HG03469 (cell line): ENCODE measurements at regions not wholly inside any gene's neighbourhood (a gene's known extent, or its start where the extent isn't known, plus 50 kb on each side); places are given as distances from the start of the nearest gene placed in this dataset.
A peak's percentile ranks its signal among the peaks of the same experiment; 100 is the strongest.
"Not testable (repeated sequence)": the region's sequence is repeated elsewhere in the genome, so short reads cannot be mapped to it uniquely, and the experiment has no call there.

ENCODE experiments used
- ATAC-seq: cut with Tn5 transposase; IDR thresholded peaks from one replicate; pipeline ENCODE4 v1.9.1; 2021; ENCODE audit warnings: mild to moderate bottlenecking, moderate library complexity, moderate number of reproducible peaks; ENCODE audit not compliant: unreplicated experiment

GRCh38 chr15:69704229-69704628 is 251.6 kb downstream of the RPLP1 start:
- ATAC-seq = no peak

DNA sequence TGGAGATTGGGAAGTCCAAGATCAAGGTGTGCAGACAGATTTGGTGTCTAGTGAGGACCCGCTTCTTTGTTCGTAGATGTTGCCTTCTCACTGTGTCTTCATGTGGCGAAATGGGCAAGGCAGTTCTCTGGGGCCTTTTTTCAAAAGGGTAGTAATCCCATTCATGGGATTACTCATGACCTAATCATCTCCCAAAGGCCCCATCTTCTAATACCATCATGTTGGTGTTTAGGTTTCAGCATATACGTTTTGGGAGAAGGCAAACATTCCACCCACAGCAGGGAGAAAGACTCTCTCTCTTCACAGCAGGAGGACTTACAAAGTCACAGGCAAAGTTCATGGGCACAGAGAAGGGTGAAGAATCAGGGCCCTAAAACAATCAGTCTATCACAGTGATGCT is 252.1 kb downstream of the RPLP1 start:
- ATAC-seq = no peak

- no peak for ATAC-seq
Observed at GRCh38 chr15:69706353-69707097, 253.9 kb downstream of the RPLP1 start.

DNA sequence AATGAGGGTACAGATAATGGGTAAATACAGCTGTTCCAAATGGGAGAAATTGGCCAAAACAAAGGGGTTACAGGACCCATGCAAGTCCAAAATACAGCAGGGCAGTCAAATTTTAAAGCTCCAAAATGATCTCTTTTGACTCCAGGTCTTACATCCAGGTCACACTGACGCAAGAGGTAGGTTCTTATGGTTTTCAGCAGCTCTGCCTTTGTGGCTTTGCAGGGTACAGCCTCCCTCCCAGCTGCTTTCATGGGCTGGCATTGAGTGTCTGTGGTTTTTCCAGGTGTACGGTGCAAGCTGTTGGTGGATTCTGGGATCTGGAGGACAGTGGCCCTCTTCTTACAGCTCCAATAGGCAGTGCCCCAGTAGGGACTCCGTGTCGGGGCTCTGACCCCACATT is 254.6 kb downstream of the RPLP1 start:
- not testable (repeated sequence) for ATAC-seq

DNA sequence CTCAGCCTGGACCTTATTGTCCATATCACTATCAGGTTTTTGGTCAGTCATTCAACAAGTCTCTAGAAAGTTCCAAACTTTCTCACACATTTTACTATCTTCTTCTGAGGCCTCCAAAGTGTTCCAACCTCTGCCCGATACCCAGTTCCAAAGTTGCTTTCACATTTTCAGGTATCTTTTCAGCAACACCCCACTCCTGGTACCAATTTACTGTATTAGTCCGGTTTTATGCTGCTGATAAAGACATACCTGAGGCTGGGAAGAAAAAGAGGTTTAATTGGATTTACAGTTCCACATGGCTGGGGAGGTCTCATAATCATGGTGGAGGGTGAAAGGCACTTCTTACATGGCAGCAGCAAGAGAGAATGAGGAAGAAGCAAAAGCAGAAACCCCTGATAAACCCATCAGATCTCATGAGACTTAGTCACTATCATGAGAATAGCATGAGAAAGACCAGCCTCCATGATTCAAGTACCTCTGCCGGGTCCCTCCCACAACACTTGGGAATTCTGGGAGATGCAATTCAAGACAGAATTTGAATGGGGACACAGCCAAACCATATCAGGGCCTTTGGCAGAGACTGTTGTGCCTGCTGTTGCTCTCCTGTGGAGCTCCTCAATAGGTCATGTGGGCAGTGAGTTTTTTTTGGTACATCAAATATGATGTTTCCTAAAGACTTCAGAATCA is 256.0 kb downstream of the RPLP1 start:
- ATAC-seq = not testable (repeated sequence)

DNA sequence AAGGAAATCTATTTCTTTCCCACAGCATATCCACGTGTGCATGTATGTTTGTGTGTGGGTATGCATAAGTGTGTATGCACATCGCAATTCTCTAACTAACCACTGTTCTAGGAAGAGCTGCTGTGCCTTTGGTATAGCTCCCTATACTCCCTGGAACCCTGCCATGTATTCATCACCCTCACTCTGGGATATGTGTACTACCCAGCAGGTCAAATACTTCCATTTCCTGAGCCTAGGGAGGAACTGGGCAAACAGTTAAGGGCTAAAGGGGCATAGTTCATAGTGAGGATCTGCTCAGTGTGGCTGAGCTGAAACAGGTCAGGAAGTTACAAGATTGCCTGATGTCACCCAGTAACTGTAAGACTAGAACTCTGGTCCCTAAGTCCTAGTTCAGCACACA is 260.4 kb downstream of the RPLP1 start:
- ATAC-seq = no peak

DNA sequence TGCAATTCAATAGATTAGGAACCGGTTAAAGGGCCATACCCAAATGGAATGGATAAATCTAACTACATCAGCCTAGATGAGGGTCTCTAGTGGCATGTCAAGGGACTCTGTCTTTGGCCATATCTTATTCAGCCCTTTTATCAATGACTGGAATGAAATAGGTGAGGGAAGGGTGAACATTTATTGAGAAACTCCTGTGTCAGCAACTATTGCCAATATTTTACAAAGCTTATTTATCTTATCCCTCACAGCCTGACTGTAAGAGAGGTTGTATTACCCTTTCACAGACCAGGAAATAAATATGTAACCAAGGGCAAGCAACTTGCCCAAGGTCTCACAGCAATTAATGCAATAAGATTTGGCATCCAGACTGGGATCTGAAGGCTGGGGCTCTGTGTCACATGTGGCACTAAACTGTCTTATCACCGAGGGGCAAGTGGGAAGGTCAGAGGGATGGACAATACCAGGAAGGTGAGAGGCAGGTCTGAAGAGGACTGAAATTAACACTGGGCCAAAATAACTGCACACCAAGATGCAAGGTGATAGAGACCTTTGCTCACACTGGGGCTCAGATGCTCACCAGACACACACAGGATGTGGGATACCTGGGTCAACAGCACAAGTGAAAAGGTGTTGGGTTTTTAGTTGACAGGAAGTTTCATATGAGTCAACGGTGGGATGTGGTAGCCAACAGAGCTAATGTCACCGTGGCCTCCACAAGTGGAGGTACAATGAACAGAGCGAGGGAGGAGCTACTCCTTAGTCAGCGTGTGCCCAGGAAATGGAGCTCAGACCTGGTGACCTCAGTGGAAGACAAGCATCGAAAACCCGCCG is 261.3 kb downstream of the RPLP1 start:
- ATAC-seq = peak; percentile 87

GRCh38 chr15:69715210-69715609 is 262.6 kb downstream of the RPLP1 start:
- ATAC-seq = no peak

- no peak for ATAC-seq
Observed at GRCh38 chr15:69718436-69718835, 265.8 kb downstream of the RPLP1 start.

DNA sequence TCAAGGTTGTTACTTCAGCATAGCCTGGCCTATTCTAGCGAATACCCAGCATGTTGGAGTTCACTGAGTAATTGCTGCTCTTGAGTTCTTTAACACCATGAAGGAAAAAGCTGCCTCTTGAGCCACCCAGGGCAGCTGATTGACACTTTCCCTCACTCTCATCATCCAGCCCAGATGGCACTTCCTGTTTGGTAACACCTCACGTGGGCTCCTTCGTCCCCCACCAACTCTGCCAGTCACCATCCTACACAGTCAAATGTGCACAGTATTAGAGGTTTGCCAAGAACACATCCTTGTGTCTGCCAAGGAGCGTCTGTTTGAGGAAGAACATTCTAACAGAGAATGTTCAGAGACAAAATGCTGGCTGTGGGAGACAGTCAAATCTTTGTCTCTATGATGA is 266.3 kb downstream of the RPLP1 start:
- no peak for ATAC-seq

GRCh38 chr15:69719527-69720240 is 267.1 kb downstream of the RPLP1 start:
- no peak for ATAC-seq

GRCh38 chr15:69720536-69720935 is 267.9 kb downstream of the RPLP1 start:
- no peak for ATAC-seq

- no peak for ATAC-seq
Observed at GRCh38 chr15:69722924-69723323, 270.3 kb downstream of the RPLP1 start.

DNA sequence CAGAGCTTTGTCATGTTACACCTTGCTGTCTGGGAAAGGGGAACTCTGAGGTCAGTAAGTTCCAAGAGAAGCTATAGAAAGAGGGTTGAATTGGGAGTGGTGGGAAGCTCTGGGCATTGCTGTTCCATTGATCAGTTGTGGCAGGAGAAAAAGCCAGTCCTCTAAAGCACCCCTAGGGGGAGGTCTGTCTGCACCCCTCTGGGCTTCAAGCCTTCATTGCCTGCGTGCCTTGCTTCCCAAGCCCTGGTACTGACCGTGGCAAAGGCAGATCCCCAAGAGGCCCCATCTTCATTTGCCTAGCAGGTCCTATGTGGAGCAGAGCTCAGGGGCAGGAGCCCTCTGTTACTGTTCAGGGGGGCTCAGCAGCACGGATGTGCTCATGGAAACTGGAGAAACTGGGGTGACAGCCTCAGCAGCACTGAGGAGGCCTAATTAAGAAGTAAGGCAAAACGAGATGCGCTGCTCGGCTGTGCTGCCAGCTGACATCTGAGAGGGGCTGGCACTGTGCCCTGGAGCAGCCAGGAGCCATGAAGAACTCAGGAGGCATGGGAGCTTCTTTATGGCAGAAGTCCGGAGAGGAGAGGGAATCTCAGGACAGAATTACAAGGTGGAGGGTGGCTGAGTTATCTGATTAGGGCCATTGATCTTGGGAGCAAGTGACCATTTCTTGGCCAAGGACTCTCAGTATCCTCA is 270.9 kb downstream of the RPLP1 start:
- no peak for ATAC-seq

GRCh38 chr15:69724333-69724732 is 271.7 kb downstream of the RPLP1 start:
- ATAC-seq = no peak

- ATAC-seq = no peak
Observed at GRCh38 chr15:69725275-69725674, 272.7 kb downstream of the RPLP1 start.

- no peak for ATAC-seq
Observed at GRCh38 chr15:69725957-69726356, 273.3 kb downstream of the RPLP1 start.

DNA sequence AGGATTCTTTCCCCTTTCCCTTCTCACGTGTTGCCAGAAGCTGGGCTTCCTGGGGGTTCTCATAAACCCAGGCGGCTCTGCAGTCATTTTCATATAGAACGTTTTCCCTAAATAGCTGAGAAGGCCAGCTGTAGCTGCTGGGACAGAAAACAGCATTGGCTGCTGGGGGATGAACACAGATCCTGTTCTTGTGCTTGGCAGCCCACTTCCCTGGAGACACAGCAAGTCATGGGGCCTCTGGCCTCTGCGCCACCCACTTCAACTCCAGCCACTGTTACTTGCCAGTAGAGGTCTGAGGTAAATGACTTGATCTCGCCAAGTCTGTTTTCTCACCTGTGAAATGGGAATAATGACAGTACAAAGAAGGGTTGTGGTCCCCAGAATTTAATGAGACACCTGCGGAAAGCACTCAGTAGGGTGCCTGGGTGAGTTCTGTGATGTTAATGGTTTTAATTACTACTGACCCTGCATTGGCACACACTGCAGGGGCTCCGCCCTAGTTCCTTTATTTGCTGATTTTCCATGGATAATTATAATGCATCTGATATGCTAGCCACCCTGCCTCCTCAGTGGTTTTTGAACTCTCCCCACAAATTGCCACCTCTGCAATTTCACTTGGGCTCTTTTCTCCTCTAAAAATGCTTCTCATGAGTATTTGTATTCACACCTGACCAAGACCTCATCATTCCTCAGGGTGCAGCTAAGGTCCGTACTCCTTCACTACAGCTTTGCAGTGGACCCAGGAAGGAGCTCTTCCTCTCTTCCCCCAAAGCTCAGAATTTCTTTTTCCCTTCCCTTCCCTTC is 274.7 kb downstream of the RPLP1 start:
- no peak for ATAC-seq

- no peak for ATAC-seq
Observed at GRCh38 chr15:69729167-69729748, 276.6 kb downstream of the RPLP1 start.
